ENCODE measurements at regions not wholly inside any gene's neighbourhood (a gene's known extent, or its start where the extent isn't known, plus 50 kb on each side); places are given as distances from the start of the nearest gene placed in this dataset.
"Not testable (repeated sequence)": the region's sequence is repeated elsewhere in the genome, so short reads cannot be mapped to it uniquely, and the experiment has no call there.

DNA sequence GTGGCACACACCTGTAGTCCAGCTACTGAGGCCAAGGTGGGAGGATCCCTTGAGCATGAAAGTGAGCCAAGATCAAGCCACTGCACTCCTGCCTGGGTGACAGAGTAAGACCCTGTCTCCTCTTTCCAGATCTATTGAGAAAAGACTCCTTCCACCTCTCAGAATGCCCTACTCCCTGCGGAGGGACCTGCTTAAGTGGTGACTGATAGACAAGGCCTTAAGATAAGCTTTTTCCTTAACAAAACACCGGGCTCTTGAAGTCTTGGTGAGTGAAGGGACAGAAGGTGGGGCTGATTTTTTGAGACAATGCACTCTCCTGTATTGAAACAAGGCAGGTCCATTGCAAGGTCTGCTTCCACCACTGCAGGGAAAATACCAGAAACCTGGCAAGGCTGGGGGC, 338.4 kb upstream of the FRG2C start:
- Histone ChIP-seq H3K79me1 (ENCODE audit: low read length) (no peaks in the 10 kb centered on the region), H3K27ac (ENCODE audit: low read depth, low read length) (no peak overlapping the region), H3K4me2 (ENCODE audit: low read length) (no peak overlapping the region), H2BK120ac (ENCODE audit: low read depth, low read length) (no peak overlapping the region), H4K5ac (ENCODE audit: low read length) (no peak overlapping the region), H3K23ac (ENCODE audit: low read length) (no peak overlapping the region), H2AK5ac (ENCODE audit: low read length) (no peak overlapping the region), H3K36me3 (ENCODE audit: control insufficient read depth, insufficient read depth, low read length) (no peaks in the 10 kb centered on the region), H3K4me1 (ENCODE audit: control insufficient read depth, low read depth, low read length) (no peaks in the 10 kb centered on the region), H3K27me3 (ENCODE audit: insufficient read depth, low read length, poor library complexity) (no peaks in the 10 kb centered on the region), H3K4ac (ENCODE audit: low read depth, low read length) (no peak overlapping the region), H3K56ac (ENCODE audit: low read length) (no peak overlapping the region), H2BK5ac (ENCODE audit: low read length) (no peak overlapping the region), H3K79me2 (ENCODE audit: control insufficient read depth, insufficient read depth, low read length) (no peaks in the 10 kb centered on the region), H3K9ac (ENCODE audit: low read length) (no peak overlapping the region), H2BK15ac (replicated peaks; ENCODE audit: low read depth) (no peak overlapping the region), H3K4me3 (ENCODE audit: low read length) (no peak overlapping the region), H4K8ac (ENCODE audit: low read depth, low read length) (no peak overlapping the region), H3K18ac (ENCODE audit: low read length) (no peak overlapping the region)
- DNase-seq, result peak; percentile 81
- WGBS (ENCODE audit: extremely low coverage, insufficient coverage, low lambda C conversion rate), result no CpG with 5 or more reads among the region's 2 CpGs

DNA sequence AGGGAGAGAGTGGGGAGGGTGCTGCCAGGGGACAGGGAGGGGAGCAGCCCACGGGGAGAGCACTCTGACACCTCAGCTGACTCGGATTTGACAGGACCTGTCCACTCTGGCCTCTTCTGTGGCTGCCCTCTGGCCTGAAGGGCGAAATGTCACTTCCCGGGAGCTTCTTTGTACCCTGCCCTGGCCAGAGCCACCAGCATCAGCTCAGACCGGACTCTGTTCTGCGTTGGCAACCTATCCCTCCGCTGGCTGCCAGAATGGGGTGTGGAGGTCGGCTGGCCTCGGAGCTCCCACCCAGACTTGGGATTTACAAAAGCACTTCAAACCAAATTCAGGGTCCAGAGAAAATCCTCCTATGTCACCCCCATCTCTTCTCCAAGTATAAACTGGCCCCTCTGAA, 336.7 kb upstream of the FRG2C start:
- no peak for DNase-seq
- Histone ChIP-seq H2BK15ac (replicated peaks; ENCODE audit: low read depth) (no peak overlapping the region), H3K56ac (ENCODE audit: low read length) (no peak overlapping the region), H2BK120ac (ENCODE audit: low read depth, low read length) (no peak overlapping the region), H2AK5ac (ENCODE audit: low read length) (no peak overlapping the region), H4K5ac (ENCODE audit: low read length) (no peak overlapping the region), H3K36me3 (ENCODE audit: control insufficient read depth, insufficient read depth, low read length) (no peaks in the 10 kb centered on the region), H3K4ac (ENCODE audit: low read depth, low read length) (no peak overlapping the region), H2BK5ac (ENCODE audit: low read length) (no peak overlapping the region), H3K79me1 (ENCODE audit: low read length) (no peaks in the 10 kb centered on the region), H3K18ac (ENCODE audit: low read length) (no peak overlapping the region), H3K79me2 (ENCODE audit: control insufficient read depth, insufficient read depth, low read length) (no peaks in the 10 kb centered on the region), H4K8ac (ENCODE audit: low read depth, low read length) (no peak overlapping the region), H3K9ac (ENCODE audit: low read length) (no peak overlapping the region), H3K4me3 (ENCODE audit: low read length) (no peak overlapping the region), H3K4me2 (ENCODE audit: low read length) (no peak overlapping the region), H3K23ac (ENCODE audit: low read length) (no peak overlapping the region), H3K27ac (ENCODE audit: low read depth, low read length) (no peak overlapping the region), H3K4me1 (ENCODE audit: control insufficient read depth, low read depth, low read length) (no peaks in the 10 kb centered on the region), H3K27me3 (ENCODE audit: insufficient read depth, low read length, poor library complexity) (no peaks in the 10 kb centered on the region)
- no CpG with 5 or more reads among the region's 9 CpGs for WGBS (ENCODE audit: extremely low coverage, insufficient coverage, low lambda C conversion rate)

DNA sequence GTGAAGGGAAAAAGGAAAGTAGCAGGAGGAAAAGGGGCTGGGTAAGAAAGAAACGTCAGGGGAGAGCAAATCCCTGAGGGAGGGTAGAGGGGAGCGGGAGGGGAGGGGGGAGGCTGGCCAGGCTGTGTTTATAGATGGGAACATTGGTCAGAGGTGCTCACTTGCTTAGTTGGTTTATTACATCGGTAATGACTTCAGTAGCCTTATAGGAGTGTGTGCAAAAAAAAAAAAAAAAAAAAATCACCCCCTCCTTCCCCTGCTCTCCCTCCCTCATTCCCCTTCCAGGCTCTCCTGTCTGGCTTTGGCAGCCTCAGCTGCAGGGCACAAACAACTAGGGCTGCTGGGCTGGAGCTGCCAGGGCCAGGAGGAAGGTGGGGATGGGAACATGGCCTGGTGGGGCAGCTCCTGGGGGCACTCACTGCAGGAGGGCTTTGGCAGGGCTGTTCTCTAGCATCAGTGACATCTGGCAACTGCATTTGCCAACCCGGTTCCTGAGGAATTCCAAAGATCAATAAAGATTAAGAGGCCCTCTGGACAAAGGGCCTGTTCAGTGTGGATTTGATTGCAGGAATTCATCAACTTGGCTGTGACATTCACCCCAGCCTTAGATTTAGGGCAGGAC, 334.5 kb upstream of the FRG2C start:
- Histone ChIP-seq H2BK15ac (replicated peaks; ENCODE audit: low read depth) (no peak overlapping the region), H3K79me1 (ENCODE audit: low read length) (no peaks in the 10 kb centered on the region), H4K5ac (ENCODE audit: low read length) (no peak overlapping the region), H3K56ac (ENCODE audit: low read length) (no peak overlapping the region), H3K4ac (ENCODE audit: low read depth, low read length) (no peak overlapping the region), H2BK5ac (ENCODE audit: low read length) (no peak overlapping the region), H3K23ac (ENCODE audit: low read length) (no peak overlapping the region), H3K27me3 (ENCODE audit: insufficient read depth, low read length, poor library complexity) (no peaks in the 10 kb centered on the region), H3K36me3 (ENCODE audit: control insufficient read depth, insufficient read depth, low read length) (no peaks in the 10 kb centered on the region), H3K18ac (ENCODE audit: low read length) (no peak overlapping the region), H3K4me2 (ENCODE audit: low read length) (no peak overlapping the region), H3K27ac (ENCODE audit: low read depth, low read length) (no peak overlapping the region), H3K4me3 (ENCODE audit: low read length) (no peak overlapping the region), H3K4me1 (ENCODE audit: control insufficient read depth, low read depth, low read length) (no peaks in the 10 kb centered on the region), H2BK120ac (ENCODE audit: low read depth, low read length) (no peak overlapping the region), H2AK5ac (ENCODE audit: low read length) (no peak overlapping the region), H3K79me2 (ENCODE audit: control insufficient read depth, insufficient read depth, low read length) (no peaks in the 10 kb centered on the region), H3K9ac (ENCODE audit: low read length) (no peak overlapping the region), H4K8ac (ENCODE audit: low read depth, low read length) (no peak overlapping the region)
- WGBS (ENCODE audit: extremely low coverage, insufficient coverage, low lambda C conversion rate), result no CpG with 5 or more reads among the region's 4 CpGs
- no peak for DNase-seq

DNA sequence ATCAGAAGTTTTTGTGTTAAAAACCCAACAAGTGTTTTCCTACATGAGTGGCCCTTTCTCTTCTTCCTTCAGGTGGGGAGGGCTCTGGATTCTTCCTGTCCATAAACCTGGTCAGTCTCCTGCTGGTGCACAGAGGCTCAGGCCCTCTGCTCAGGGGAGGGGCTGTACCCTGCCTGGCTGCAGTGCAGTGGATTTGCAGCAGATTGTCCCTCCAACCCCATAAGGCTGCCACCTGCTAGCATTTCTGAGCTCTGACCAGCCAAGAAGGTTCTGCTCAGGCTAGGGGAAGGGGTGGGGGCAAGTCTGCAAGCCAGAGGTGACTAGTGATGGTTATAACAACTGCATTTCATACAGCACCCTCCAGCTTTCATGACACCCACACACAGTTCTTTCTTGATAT, 333.7 kb upstream of the FRG2C start:
- not testable (repeated sequence) for H3K4ac ChIP-seq (ENCODE audit: low read depth, low read length); H3K27me3 ChIP-seq (ENCODE audit: insufficient read depth, low read length, poor library complexity); H3K4me2 ChIP-seq (ENCODE audit: low read length); H2BK120ac ChIP-seq (ENCODE audit: low read depth, low read length); H3K9ac ChIP-seq (ENCODE audit: low read length); H2BK5ac ChIP-seq (ENCODE audit: low read length); DNase-seq; H3K4me3 ChIP-seq (ENCODE audit: low read length); H3K56ac ChIP-seq (ENCODE audit: low read length); H3K18ac ChIP-seq (ENCODE audit: low read length); H3K79me2 ChIP-seq (ENCODE audit: control insufficient read depth, insufficient read depth, low read length); H2BK15ac ChIP-seq (replicated peaks; ENCODE audit: low read depth); H3K27ac ChIP-seq (ENCODE audit: low read depth, low read length); H3K79me1 ChIP-seq (ENCODE audit: low read length); H4K8ac ChIP-seq (ENCODE audit: low read depth, low read length); H3K4me1 ChIP-seq (ENCODE audit: control insufficient read depth, low read depth, low read length); H3K23ac ChIP-seq (ENCODE audit: low read length); H4K5ac ChIP-seq (ENCODE audit: low read length); H2AK5ac ChIP-seq (ENCODE audit: low read length); H3K36me3 ChIP-seq (ENCODE audit: control insufficient read depth, insufficient read depth, low read length)

DNA sequence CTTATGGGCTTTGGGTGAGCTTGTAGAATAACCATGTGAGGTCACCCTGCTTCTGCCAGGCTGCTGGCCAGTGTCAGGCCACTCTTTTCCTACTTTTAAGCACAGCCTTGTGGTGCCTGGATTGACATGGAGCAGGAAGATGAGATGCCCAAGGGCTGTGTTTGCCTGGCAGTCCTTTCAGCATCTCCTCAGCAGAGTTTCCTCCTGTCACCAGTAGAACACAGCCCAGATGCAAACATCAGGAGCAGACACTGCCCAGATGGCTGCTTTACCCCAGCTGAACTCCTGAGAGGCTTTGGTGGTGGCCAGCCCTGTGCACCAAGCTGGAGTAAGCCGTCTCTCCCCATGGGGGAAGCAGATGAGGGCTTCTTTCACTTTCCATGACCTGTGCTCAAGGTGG, 332.0 kb upstream of the FRG2C start:
- not testable (repeated sequence) for H3K27ac ChIP-seq (ENCODE audit: low read depth, low read length); H3K9ac ChIP-seq (ENCODE audit: low read length); H3K79me1 ChIP-seq (ENCODE audit: low read length); H3K4ac ChIP-seq (ENCODE audit: low read depth, low read length); H4K5ac ChIP-seq (ENCODE audit: low read length); H3K56ac ChIP-seq (ENCODE audit: low read length); H2AK5ac ChIP-seq (ENCODE audit: low read length); H3K23ac ChIP-seq (ENCODE audit: low read length); H3K4me1 ChIP-seq (ENCODE audit: control insufficient read depth, low read depth, low read length); H2BK15ac ChIP-seq (replicated peaks; ENCODE audit: low read depth); H2BK120ac ChIP-seq (ENCODE audit: low read depth, low read length); H3K27me3 ChIP-seq (ENCODE audit: insufficient read depth, low read length, poor library complexity); H3K18ac ChIP-seq (ENCODE audit: low read length); H3K36me3 ChIP-seq (ENCODE audit: control insufficient read depth, insufficient read depth, low read length); H3K79me2 ChIP-seq (ENCODE audit: control insufficient read depth, insufficient read depth, low read length); DNase-seq; H2BK5ac ChIP-seq (ENCODE audit: low read length); H4K8ac ChIP-seq (ENCODE audit: low read depth, low read length); H3K4me3 ChIP-seq (ENCODE audit: low read length); H3K4me2 ChIP-seq (ENCODE audit: low read length)
- WGBS (ENCODE audit: extremely low coverage, insufficient coverage, low lambda C conversion rate), result no CpG with 5 or more reads among the region's 1 CpG

DNA sequence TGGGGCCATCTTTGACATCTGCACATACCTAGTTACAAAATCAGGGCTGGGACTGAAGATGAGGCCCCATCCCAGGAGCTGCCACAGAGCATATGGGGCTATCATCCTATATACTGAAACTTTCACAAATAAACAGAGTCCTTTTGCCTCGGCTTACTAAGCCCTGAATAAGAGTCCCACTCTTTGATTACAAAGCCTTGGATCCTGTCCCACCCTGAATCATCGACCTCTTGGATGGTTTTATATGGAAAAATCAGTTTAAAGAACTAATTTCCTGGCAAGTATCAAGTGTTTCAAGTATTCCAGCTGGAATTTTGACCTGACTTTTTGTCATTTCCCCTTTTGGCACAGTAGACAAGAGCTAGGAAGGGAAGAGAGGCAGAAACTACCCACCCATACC, 331.3 kb upstream of the FRG2C start:
- H3K27me3 ChIP-seq (ENCODE audit: insufficient read depth, low read length, poor library complexity), result no peaks in the 10 kb centered on the region
- no peaks in the 10 kb centered on the region for H3K79me1 ChIP-seq (ENCODE audit: low read length)
- H3K23ac ChIP-seq (ENCODE audit: low read length), result no peak overlapping the region
- no peak overlapping the region for H3K56ac ChIP-seq (ENCODE audit: low read length)
- no peak for DNase-seq
- no CpG with 5 or more reads among the region's 2 CpGs for WGBS (ENCODE audit: extremely low coverage, insufficient coverage, low lambda C conversion rate)
- H3K79me2 ChIP-seq (ENCODE audit: control insufficient read depth, insufficient read depth, low read length), result no peaks in the 10 kb centered on the region
- no peak overlapping the region for H3K9ac ChIP-seq (ENCODE audit: low read length)
- H3K36me3 ChIP-seq (ENCODE audit: control insufficient read depth, insufficient read depth, low read length), result no peaks in the 10 kb centered on the region
- H3K4me3 ChIP-seq (ENCODE audit: low read length), result no peak overlapping the region
- no peak overlapping the region for H3K4ac ChIP-seq (ENCODE audit: low read depth, low read length)
- H4K8ac ChIP-seq (ENCODE audit: low read depth, low read length), result no peak overlapping the region
- H3K18ac ChIP-seq (ENCODE audit: low read length), result no peak overlapping the region
- H4K5ac ChIP-seq (ENCODE audit: low read length), result no peak overlapping the region
- no peak overlapping the region for H2BK120ac ChIP-seq (ENCODE audit: low read depth, low read length)
- H3K4me2 ChIP-seq (ENCODE audit: low read length), result no peak overlapping the region
- H2AK5ac ChIP-seq (ENCODE audit: low read length), result no peak overlapping the region
- no peak overlapping the region for H3K27ac ChIP-seq (ENCODE audit: low read depth, low read length)
- no peaks in the 10 kb centered on the region for H3K4me1 ChIP-seq (ENCODE audit: control insufficient read depth, low read depth, low read length)
- no peak overlapping the region for H2BK5ac ChIP-seq (ENCODE audit: low read length)
- no peak overlapping the region for H2BK15ac ChIP-seq (replicated peaks; ENCODE audit: low read depth)

All from mesendoderm (in vitro differentiated cells).